Activated CD8-positive, alpha-beta T cell treated with anti-CD3 and anti-CD28 coated beads for 36 hours (primary cell): ENCODE measurements at regions not wholly inside any gene's neighbourhood (a gene's known extent, or its start where the extent isn't known, plus 50 kb on each side); places are given as distances from the start of the nearest gene placed in this dataset.
"Not testable (repeated sequence)": the region's sequence is repeated elsewhere in the genome, so short reads cannot be mapped to it uniquely, and the experiment has no call there.

Experiments
- ATAC-seq: fragments of 200-7000 bp; cut with Tn5 transposase; one replicate; pipeline ENCODE4 v1.10.0; 2021; ENCODE audit warnings: mild to moderate bottlenecking, moderate library complexity
- CTCF ChIA-PET: fragments of 350-600 bp; sonication (Branson Sonifier 250); formaldehyde crosslinking; loops from one replicate; lab custom pipeline; 2021; ENCODE audit warnings: antibody characterized with exemption; lab: Charles Lee
- POLR2A ChIA-PET: fragments of 350-600 bp; sonication (Branson Sonifier 250); formaldehyde crosslinking; loops from one replicate; lab custom pipeline; 2021; ENCODE audit warnings: antibody characterized with exemption; lab: Charles Lee
- DNase-seq: peaks from one replicate; pipeline ENCODE4 v3.0.0-alpha.2; 2020
- H3K27ac Mint-ChIP-seq: one replicate; pipeline ENCODE4 v1.8.0; 2021; ENCODE audit warnings: mild to moderate bottlenecking, mixed read lengths
- H3K27me3 Mint-ChIP-seq: one replicate; pipeline ENCODE4 v1.8.0; 2021; ENCODE audit warnings: mixed read lengths
- H3K36me3 Mint-ChIP-seq: one replicate; pipeline ENCODE4 v1.8.0; 2021; ENCODE audit warnings: low read depth, mixed read lengths
- H3K4me1 Mint-ChIP-seq: one replicate; pipeline ENCODE4 v1.8.0; 2021; ENCODE audit warnings: low read depth, mixed read lengths
- H3K4me3 Mint-ChIP-seq: one replicate; pipeline ENCODE4 v1.8.0; 2021; ENCODE audit warnings: mild to moderate bottlenecking, moderate library complexity, mixed read lengths
- H3K9me3 Mint-ChIP-seq: one replicate; pipeline ENCODE4 v1.8.0; 2021; ENCODE audit warnings: mixed read lengths
- intact Hi-C: fragments of 100-400 bp; cut with micrococcal nuclease; formaldehyde crosslinking; loops from one replicate; pipeline ENCODE4 v1.10.0; 2022
- TF ChIP-seq, protein P1 (sequence below): fragments of 200-600 bp; IDR thresholded peaks from one replicate; pipeline ENCODE4 v1.8.0; 2022; ENCODE audit warnings: antibody characterized with exemption, mild to moderate bottlenecking

DNA sequence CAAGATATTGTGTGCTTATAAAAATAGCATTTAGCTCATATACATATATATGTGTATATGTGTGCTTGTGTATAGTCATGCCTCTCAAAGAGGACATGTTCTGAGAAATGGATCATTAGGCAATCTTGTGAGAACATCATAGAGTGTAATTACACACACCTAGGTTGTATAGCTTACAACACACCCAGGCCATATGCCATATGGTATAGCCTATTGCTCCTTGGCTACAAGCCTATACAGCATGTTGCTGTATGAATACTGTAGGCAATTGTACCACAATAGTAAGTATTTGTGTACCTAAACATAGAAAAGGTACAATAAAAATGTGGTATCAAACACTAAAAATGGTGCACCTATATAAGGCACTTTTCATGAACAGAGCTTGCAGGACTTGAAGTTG is 1510.5 kb upstream of the LRRTM3 start:
- Mint-ChIP-seq H3K4me1 (no peaks in the 10 kb centered on the region), H3K27me3 (no peaks in the 10 kb centered on the region), H3K9me3 (peaks cover 14% of the 10 kb centered on the region), H3K4me3 (no peak overlapping the region), H3K36me3 (no peaks in the 10 kb centered on the region), H3K27ac (no peak overlapping the region)
- ChIA-PET CTCF (no interaction called here), POLR2A (no interaction called here)
- TF ChIP-seq, protein P1, sequence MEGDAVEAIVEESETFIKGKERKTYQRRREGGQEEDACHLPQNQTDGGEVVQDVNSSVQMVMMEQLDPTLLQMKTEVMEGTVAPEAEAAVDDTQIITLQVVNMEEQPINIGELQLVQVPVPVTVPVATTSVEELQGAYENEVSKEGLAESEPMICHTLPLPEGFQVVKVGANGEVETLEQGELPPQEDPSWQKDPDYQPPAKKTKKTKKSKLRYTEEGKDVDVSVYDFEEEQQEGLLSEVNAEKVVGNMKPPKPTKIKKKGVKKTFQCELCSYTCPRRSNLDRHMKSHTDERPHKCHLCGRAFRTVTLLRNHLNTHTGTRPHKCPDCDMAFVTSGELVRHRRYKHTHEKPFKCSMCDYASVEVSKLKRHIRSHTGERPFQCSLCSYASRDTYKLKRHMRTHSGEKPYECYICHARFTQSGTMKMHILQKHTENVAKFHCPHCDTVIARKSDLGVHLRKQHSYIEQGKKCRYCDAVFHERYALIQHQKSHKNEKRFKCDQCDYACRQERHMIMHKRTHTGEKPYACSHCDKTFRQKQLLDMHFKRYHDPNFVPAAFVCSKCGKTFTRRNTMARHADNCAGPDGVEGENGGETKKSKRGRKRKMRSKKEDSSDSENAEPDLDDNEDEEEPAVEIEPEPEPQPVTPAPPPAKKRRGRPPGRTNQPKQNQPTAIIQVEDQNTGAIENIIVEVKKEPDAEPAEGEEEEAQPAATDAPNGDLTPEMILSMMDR, result no peak
- DNase-seq (no peak), ATAC-seq (no peak)
- intact Hi-C loops, result no loop called here

DNA sequence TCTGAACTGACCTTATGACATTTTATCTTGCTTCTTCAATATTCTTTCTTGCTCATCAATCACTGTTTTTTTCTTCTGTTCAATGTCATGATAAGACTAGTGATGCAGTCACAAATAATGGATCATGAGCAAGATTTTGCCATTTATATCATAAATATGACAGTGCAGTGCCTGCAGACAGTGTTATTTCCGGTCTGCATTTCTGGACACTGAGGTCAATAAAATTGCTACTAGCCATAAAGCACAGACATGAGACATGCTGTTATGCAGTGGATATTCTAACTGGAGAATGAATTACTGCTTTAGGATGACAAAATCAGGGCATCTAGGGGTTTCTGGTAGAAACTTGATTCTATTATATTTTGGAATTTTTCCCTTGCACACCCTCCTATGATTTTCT is 1509.7 kb upstream of the LRRTM3 start:
- H3K9me3 Mint-ChIP-seq, result peaks cover 14% of the 10 kb centered on the region
- H3K4me1 Mint-ChIP-seq, result no peaks in the 10 kb centered on the region
- ATAC-seq (no peak), DNase-seq (no peak)
- H3K27me3 Mint-ChIP-seq, result no peaks in the 10 kb centered on the region
- ChIA-PET CTCF (no interaction called here), POLR2A (no interaction called here)
- H3K36me3 Mint-ChIP-seq, result no peaks in the 10 kb centered on the region
- no peak overlapping the region for H3K27ac Mint-ChIP-seq
- intact Hi-C loops, result no loop called here
- no peak overlapping the region for H3K4me3 Mint-ChIP-seq
- TF ChIP-seq, protein P1, result no peak

DNA sequence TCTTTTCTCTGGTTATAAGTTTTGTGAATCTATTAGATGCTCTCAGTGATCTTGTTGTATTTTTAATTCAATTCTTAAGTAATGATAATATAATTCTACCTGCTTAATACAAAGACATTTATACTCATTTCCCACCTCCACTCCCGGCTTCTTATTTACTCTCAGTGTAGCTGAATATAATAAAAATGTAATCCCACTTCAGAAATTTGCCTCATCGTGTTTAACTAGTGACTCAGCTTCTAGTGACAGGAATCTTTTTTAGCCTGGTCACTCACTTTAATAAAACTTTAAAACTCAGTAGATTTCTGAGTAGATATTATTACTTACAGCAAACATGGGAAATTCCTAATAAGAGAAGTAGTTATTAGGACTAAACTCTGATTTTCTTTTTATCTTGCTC is 1506.2 kb upstream of the LRRTM3 start:
- Mint-ChIP-seq H3K9me3 (peaks cover 11% of the 10 kb centered on the region), H3K4me1 (no peaks in the 10 kb centered on the region), H3K27ac (no peak overlapping the region), H3K27me3 (no peaks in the 10 kb centered on the region), H3K36me3 (no peaks in the 10 kb centered on the region), H3K4me3 (no peak overlapping the region)
- intact Hi-C loops, result no loop called here
- TF ChIP-seq, protein P1, result no peak
- CTCF ChIA-PET, result no interaction called here
- DNase-seq (no peak), ATAC-seq (no peak)
- POLR2A ChIA-PET, result no interaction called here

DNA sequence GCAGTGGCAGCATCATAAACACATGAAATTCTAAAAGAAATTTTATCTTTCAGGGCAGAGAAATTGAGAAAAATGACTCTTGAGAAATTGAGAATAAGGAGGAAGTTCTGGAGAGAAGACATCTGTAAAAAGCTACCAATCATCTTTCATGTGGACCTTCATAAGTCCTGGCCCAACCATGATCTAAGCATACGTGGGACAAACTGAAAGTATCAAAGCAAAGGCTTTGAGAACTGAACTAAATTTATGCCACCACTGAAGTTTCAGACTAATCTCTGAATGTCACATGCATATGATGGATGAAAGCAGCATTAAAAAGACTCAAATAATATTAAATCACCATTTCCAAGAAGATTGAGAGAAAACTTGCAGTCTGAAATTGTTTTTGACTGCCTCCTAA is 1502.8 kb upstream of the LRRTM3 start:
- Mint-ChIP-seq H3K9me3 (peaks cover 8% of the 10 kb centered on the region), H3K27ac (no peak overlapping the region), H3K27me3 (no peaks in the 10 kb centered on the region), H3K36me3 (no peaks in the 10 kb centered on the region), H3K4me1 (no peaks in the 10 kb centered on the region), H3K4me3 (no peak overlapping the region)
- CTCF ChIA-PET, result no interaction called here
- DNase-seq, result no peak
- intact Hi-C loops, result no loop called here
- TF ChIP-seq, protein P1, result no peak
- ATAC-seq, result no peak
- POLR2A ChIA-PET, result no interaction called here

DNA sequence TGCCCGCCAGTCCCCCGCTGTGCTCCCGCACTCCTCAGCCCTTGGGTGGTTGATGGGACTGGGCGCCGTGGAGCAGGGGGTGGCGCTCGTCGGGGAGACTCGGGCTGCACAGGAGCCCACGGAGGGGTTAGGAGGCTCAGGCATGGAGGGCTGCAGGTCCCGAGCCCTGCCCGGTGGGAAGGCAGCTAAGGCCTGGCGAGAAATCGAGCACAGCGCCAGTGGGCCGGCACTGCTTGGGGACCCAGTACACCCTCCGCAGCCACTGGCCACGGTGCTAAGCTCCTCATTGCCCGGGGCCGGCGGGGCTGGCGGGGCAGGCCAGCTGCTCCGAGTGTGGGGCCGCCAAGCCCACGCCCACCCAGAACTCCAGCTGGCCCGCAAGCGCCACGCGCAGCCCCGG is 1496.5 kb upstream of the LRRTM3 start:
- H3K27me3 Mint-ChIP-seq, POLR2A ChIA-PET, DNase-seq, H3K4me1 Mint-ChIP-seq, H3K4me3 Mint-ChIP-seq, H3K27ac Mint-ChIP-seq, H3K9me3 Mint-ChIP-seq, H3K36me3 Mint-ChIP-seq, CTCF ChIA-PET, ATAC-seq, intact Hi-C loops: not testable (repeated sequence)

DNA sequence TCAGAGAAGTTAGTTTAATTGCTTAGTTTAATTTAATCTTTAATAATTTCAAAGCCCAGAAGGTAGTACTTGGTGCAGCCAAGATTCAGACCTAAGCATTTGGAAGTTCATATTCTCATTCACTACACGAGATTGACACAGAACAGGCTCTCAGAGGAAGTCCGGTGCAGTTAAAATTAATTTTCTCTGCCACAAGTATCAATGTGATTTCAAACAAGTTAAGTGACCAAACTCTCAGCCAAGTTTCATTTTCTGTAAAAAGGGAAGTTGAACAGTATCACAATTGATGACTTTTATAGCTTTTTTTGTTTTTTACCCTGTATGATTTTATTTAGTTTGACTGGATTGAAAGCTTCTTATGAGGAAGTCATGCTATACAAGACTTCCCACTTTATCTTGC is 1494.9 kb upstream of the LRRTM3 start:
- ChIA-PET POLR2A (no interaction called here), CTCF (no interaction called here)
- no peak for DNase-seq
- no peak overlapping the region for H3K4me3 Mint-ChIP-seq
- no peak overlapping the region for H3K27ac Mint-ChIP-seq
- TF ChIP-seq, protein P1, result no peak
- no peaks in the 10 kb centered on the region for H3K27me3 Mint-ChIP-seq
- no peaks in the 10 kb centered on the region for H3K4me1 Mint-ChIP-seq
- no peaks in the 10 kb centered on the region for H3K36me3 Mint-ChIP-seq
- peaks cover 8% of the 10 kb centered on the region for H3K9me3 Mint-ChIP-seq
- ATAC-seq, result no peak
- intact Hi-C loops, result no loop called here
